B cell (primary cell): ENCODE measurements at regions not wholly inside any gene's neighbourhood (a gene's known extent, or its start where the extent isn't known, plus 50 kb on each side); places are given as distances from the start of the nearest gene placed in this dataset.

Experiments
- ATAC-seq: fragments of 200-7000 bp; cut with Tn5 transposase; one replicate; pipeline ENCODE4 v1.10.0; 2021; ENCODE audit warnings: low read depth, mild to moderate bottlenecking, moderate number of reproducible peaks, moderate library complexity
- CTCF ChIA-PET: fragments of 350-600 bp; sonication (Branson Sonifier 250); formaldehyde crosslinking; loops from one replicate; lab custom pipeline; 2021; ENCODE audit warnings: antibody characterized with exemption, inconsistent platforms; lab: Charles Lee
- POLR2A ChIA-PET: fragments of 350-600 bp; sonication (Branson Sonifier 250); formaldehyde crosslinking; loops from one replicate; lab custom pipeline; 2021; ENCODE audit warnings: antibody characterized with exemption; lab: Charles Lee
- DNase-seq: peaks from one replicate; pipeline ENCODE4 v3.0.0; 2013
- H2AFZ ChIP-seq: 2 replicates; pipeline ENCODE4 v1.6.1; 2012; ENCODE audit warnings: mild to moderate bottlenecking, low read depth, low read length; ENCODE audit not compliant: insufficient read depth, poor library complexity, severe bottlenecking
- H3K27ac ChIP-seq, 2 donors: 1 replicate in 1 of 2; 2 replicates in 1 of 2; pipeline ENCODE4 v1.5.1; 2012 to 2013; ENCODE audit warnings: low read length in 2 of 2, mild to moderate bottlenecking in 2 of 2, moderate library complexity in 1 of 2
- H3K27me3 ChIP-seq, 4 experiments: fragments of 200-600 bp in 1 of 4; sonication (generic) in 1 of 4; replicated peaks in 1 of 4; 1 replicate in 2 of 4; 2 replicates in 2 of 4; pipeline versions ENCODE4 v1.6.1 to v1.7.0; 2013 to 2016; ENCODE audit warnings: low read length in 3 of 4, mild to moderate bottlenecking in 2 of 4, mixed read lengths in 1 of 4, moderate library complexity in 1 of 4; ENCODE audit not compliant: insufficient read depth in 4 of 4, control insufficient read depth in 3 of 4; ENCODE audit errors: control extremely low read depth in 1 of 4
- H3K36me3 ChIP-seq, 2 experiments: replicated peaks in 1 of 2; 1 replicate in 1 of 2; 2 replicates in 1 of 2; pipeline versions ENCODE4 v1.6.1 to v1.7.1; 2013; ENCODE audit warnings: low read length in 1 of 2; ENCODE audit not compliant: insufficient read depth in 2 of 2, control insufficient read depth in 1 of 2; ENCODE audit errors: control extremely low read depth in 1 of 2, extremely low read depth in 1 of 2
- H3K4me1 ChIP-seq, 2 donors: fragments of 200-600 bp in 1 of 2; sonication (generic) in 1 of 2; 1 replicate in 1 of 2; 2 replicates in 1 of 2; pipeline versions ENCODE4 v1.5.1 to v1.6.1; 2013 to 2017; ENCODE audit warnings: low read length in 2 of 2; ENCODE audit not compliant: control insufficient read depth in 2 of 2, insufficient read depth in 2 of 2
- H3K4me2 ChIP-seq: replicated peaks from 2 replicates; pipeline ENCODE3; 2012; ENCODE audit warnings: mild to moderate bottlenecking, low read depth, low read length; ENCODE audit not compliant: poor library complexity, severe bottlenecking
- H3K4me3 ChIP-seq, 5 experiments: fragments of 200-600 bp in 1 of 5; sonication (generic) in 1 of 5; 1 replicate in 3 of 5; 2 replicates in 2 of 5; pipeline versions ENCODE4 v1.5.1 to v1.7.0; 2011 to 2016; ENCODE audit warnings: low read length in 4 of 5, mild to moderate bottlenecking in 4 of 5, low read depth in 2 of 5, control low read depth in 1 of 5, moderate library complexity in 1 of 5; ENCODE audit not compliant: insufficient read depth in 1 of 5; ENCODE audit errors: control extremely low read depth in 1 of 5, extremely low read depth in 1 of 5
- H3K79me2 ChIP-seq: fragments of 200-600 bp; sonication (generic); one replicate; pipeline ENCODE4 v1.6.0; 2016; ENCODE audit warnings: low read length; ENCODE audit not compliant: control insufficient read depth, insufficient read depth
- H3K9ac ChIP-seq: fragments of 200-600 bp; sonication (generic); 2 replicates; pipeline ENCODE4 v1.6.1; 2017; ENCODE audit warnings: mild to moderate bottlenecking, low read length, moderate library complexity
- H3K9me3 ChIP-seq, 3 donors: one replicate each; pipeline versions ENCODE4 v1.6.1 to v1.7.1; 2013; ENCODE audit warnings: low read length in 2 of 3; ENCODE audit not compliant: control insufficient read depth in 2 of 3, insufficient read depth in 1 of 3; ENCODE audit errors: control extremely low read depth in 1 of 3
- H4K20me1 ChIP-seq: 2 replicates; pipeline ENCODE4 v1.6.0; 2012; ENCODE audit warnings: mild to moderate bottlenecking, low read length; ENCODE audit not compliant: insufficient read depth, control insufficient read depth, poor library complexity, severe bottlenecking
- H3K27ac Mint-ChIP-seq: one replicate; pipeline ENCODE4 v1.8.0; 2021; ENCODE audit warnings: mixed read lengths
- H3K27me3 Mint-ChIP-seq: one replicate; pipeline ENCODE4 v1.8.0; 2021; ENCODE audit warnings: mixed read lengths
- H3K4me1 Mint-ChIP-seq: one replicate; pipeline ENCODE4 v1.8.0; 2021; ENCODE audit warnings: mixed read lengths
- H3K4me3 Mint-ChIP-seq: one replicate; pipeline ENCODE4 v1.8.0; 2021; ENCODE audit warnings: mixed read lengths
- H3K9me3 Mint-ChIP-seq: one replicate; pipeline ENCODE4 v1.8.0; 2022; ENCODE audit warnings: mixed read lengths; ENCODE audit not compliant: insufficient read depth
- CTCF ChIP-seq: fragments of 200-600 bp; IDR thresholded peaks from one replicate; pipeline ENCODE4 v1.8.0; 2022; ENCODE audit warnings: antibody characterized with exemption, mild to moderate bottlenecking
- EZH2 ChIP-seq: IDR thresholded peaks from 2 replicates; pipeline ENCODE4 v1.6.1; 2012; ENCODE audit warnings: borderline replicate concordance, low read depth, mild to moderate bottlenecking, moderate library complexity, low read length; ENCODE audit not compliant: insufficient read depth, poor library complexity, severe bottlenecking
- WGBS: methylation state at CpG from one replicate; pipeline ENCODE4 v1.1.5; 2013; ENCODE audit warnings: missing lambda C conversion rate; ENCODE audit not compliant: insufficient coverage; 5-methylcytosine and 5-hydroxymethylcytosine counted together
- intact Hi-C: fragments of 100-400 bp; cut with micrococcal nuclease; formaldehyde crosslinking; loops from one replicate; pipeline ENCODE4 v1.10.0; 2022

GRCh38 chr13:74021505-74021904 is 112.7 kb downstream of the KLF12 start:
- no peak overlapping the region for H2AFZ ChIP-seq
- Mint-ChIP-seq H3K9me3 (no peaks in the 10 kb centered on the region), H3K27ac (no peak overlapping the region), H3K27me3 (no peaks in the 10 kb centered on the region), H3K4me1 (peaks cover 47% of the 10 kb centered on the region), H3K4me3 (no peak overlapping the region)
- H3K27me3 ChIP-seq, result no peaks in the 10 kb centered on the region
- no CpG with 5 or more reads among the region's 2 CpGs for WGBS
- peaks cover 80% of the 10 kb centered on the region for H3K79me2 ChIP-seq
- no peak overlapping the region for H3K27ac ChIP-seq
- H3K36me3 ChIP-seq, result peaks cover 5 to 8% of the 10 kb centered on the region in 2 experiments
- DNase-seq, result no peak
- H3K9ac ChIP-seq, result no peak overlapping the region
- peaks cover 11 to 18% of the 10 kb centered on the region in 2 donors for H3K4me1 ChIP-seq
- peaks cover 1 to 4% (median 3%) of the 10 kb centered on the region in 3 donors for H3K9me3 ChIP-seq
- intact Hi-C loops, result loop anchor here (10.0 kb wide), 2 partner anchors 113 to 263 kb away; partner anchors contain the start of gene KLF12
- no peak overlapping the region for H3K4me2 ChIP-seq
- H4K20me1 ChIP-seq, result no peaks in the 10 kb centered on the region
- no peak for TF ChIP-seq EZH2
- no peak for TF ChIP-seq CTCF
- ChIA-PET POLR2A (no interaction called here), CTCF (no interaction called here)
- H3K4me3 ChIP-seq, result no peak overlapping the region
- ATAC-seq, result no peak

DNA sequence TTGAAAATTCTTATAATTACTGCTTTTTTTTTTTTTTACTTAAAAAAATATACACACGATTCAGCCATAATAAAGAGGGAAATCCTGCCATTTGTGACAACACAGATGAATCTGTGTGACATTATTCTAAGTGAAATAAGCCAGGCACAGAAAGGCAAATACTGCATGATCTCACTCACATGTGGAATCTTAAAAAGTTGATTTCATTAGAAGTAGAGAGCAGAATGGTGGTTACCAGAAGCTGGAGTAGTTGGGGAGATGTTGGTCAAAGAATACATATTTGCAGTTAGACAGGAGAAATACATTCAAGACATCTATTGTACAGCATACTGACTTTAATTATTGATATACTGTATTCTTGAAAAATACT is 116.2 kb downstream of the KLF12 start:
- CTCF ChIA-PET, result interaction anchor here (0.7 kb wide), 1 partner anchor 53 kb away, joined by 3 read pairs; no protein-coding TSS in a partner anchor

More for the DNA sequence above, 116.2 kb downstream of the KLF12 start:
- ATAC-seq (no peak), DNase-seq (no peak)
- Histone ChIP-seq H3K79me2 (peaks cover 84% of the 10 kb centered on the region), H3K36me3 (peaks cover 3% of the 10 kb centered on the region in 2 experiments), H3K4me3 (no peak overlapping the region), H2AFZ (no peak overlapping the region), H3K4me2 (no peak overlapping the region), H3K9me3 (peaks cover 1 to 4% (median 3%) of the 10 kb centered on the region in 3 donors), H3K27ac (no peak overlapping the region), H3K9ac (no peak overlapping the region), H4K20me1 (peaks cover 14% of the 10 kb centered on the region), H3K4me1 (no peaks in the 10 kb centered on the region), H3K27me3 (no peaks in the 10 kb centered on the region)
- H3K4me1 Mint-ChIP-seq, result peaks cover 23% of the 10 kb centered on the region
- no peak for TF ChIP-seq CTCF
- no peak for TF ChIP-seq EZH2
- H3K9me3 Mint-ChIP-seq, result no peaks in the 10 kb centered on the region
- whole genome bisulfite sequencing, result no CpG with 5 or more reads among the region's 1 CpG
- no peak overlapping the region for H3K4me3 Mint-ChIP-seq
- H3K27me3 Mint-ChIP-seq, result no peaks in the 10 kb centered on the region
- intact Hi-C loops, result no loop called here
- no peak overlapping the region for H3K27ac Mint-ChIP-seq
- POLR2A ChIA-PET, result no interaction called here
